ENCODE measurements at regions not wholly inside any gene's neighbourhood (a gene's known extent, or its start where the extent isn't known, plus 50 kb on each side); places are given as distances from the start of the nearest gene placed in this dataset.

DNA sequence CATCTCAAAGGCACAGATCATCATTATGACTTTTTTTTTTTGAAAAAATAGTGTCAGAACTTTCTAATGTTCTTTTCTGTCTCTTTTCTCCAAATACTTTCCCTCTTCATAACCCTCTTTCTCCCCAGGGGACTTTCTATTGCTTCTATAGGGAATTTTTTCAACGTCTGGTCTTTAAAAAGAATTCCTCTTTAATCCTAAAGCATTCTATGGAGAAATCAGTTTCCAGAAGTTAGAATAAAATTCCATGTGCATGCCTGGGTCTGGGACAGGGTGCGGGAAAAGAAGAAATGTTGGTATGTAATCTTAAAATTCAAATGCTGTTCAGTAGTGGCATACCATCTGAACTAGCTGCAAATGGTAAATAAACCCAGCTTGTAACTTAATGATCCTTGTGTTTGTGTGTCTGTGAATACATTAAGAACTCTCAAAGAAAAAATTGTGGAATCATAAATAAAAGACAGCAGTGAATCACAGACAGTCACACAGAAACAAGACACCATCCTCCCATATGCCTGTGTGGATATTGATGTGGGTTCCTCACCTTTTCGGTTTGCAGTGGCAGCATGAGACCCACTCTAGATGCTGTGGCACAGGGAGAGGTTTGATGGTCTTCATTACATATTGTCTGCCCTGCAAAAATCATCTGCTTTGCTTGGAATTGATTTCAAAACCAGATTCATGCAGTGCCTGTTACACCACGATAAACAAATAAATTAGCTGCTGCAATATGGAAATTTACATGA is 374.7 kb upstream of the NRP1 start:
- Histone ChIP-seq H3K4me3 (ENCODE audit: insufficient read length, low read depth) (no peak overlapping the region), H3K9ac (ENCODE audit: insufficient read length, low read depth) (no peak overlapping the region), H3K27me3 (ENCODE audit: insufficient read depth, insufficient read length) (no peaks in the 10 kb centered on the region), H3K36me3 (ENCODE audit: insufficient read depth, insufficient read length, low read length) (no peaks in the 10 kb centered on the region), H3K4me1 (ENCODE audit: insufficient read depth, insufficient read length) (no peaks in the 10 kb centered on the region), H3K9me3 (ENCODE audit: insufficient read depth, low read length) (no peaks in the 10 kb centered on the region)
- no peak for DNase-seq (ENCODE audit: low read depth, low spot score)
- TF ChIP-seq ZNF274 (IDR thresholded peaks at IDR 0.05; ENCODE audit: low read depth, low read length) (no peak), YY1 (IDR thresholded peaks at IDR 0.05; ENCODE audit: insufficient read depth, insufficient read length) (no peak), SUZ12 (IDR thresholded peaks at IDR 0.05; ENCODE audit: extremely low read depth, insufficient read depth, insufficient read length) (no peak)

DNA sequence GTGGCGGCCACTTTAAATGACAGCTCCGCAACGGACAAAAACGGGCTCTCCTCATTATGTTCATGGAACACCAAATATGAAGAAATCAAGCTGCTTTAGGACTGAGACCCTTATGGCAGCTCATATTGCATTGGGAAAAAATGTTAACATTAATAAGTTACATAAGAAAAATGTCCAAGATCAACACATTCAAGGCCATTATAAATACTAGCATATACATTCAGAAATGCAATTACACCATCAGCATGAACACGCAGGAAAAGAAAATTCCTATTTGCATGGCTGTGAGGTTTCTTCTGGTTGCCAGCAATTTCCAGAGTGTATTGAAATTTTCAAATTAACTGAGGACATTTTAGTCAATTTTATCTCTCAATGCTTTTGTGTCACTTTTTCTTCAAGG is 374.1 kb upstream of the NRP1 start:
- H3K4me3 ChIP-seq (ENCODE audit: insufficient read length, low read depth), result no peak overlapping the region
- no peak for DNase-seq (ENCODE audit: low read depth, low spot score)
- no peaks in the 10 kb centered on the region for H3K9me3 ChIP-seq (ENCODE audit: insufficient read depth, low read length)
- H3K36me3 ChIP-seq (ENCODE audit: insufficient read depth, insufficient read length, low read length), result no peaks in the 10 kb centered on the region
- no peaks in the 10 kb centered on the region for H3K4me1 ChIP-seq (ENCODE audit: insufficient read depth, insufficient read length)
- H3K9ac ChIP-seq (ENCODE audit: insufficient read length, low read depth), result no peak overlapping the region
- H3K27me3 ChIP-seq (ENCODE audit: insufficient read depth, insufficient read length), result no peaks in the 10 kb centered on the region
- TF ChIP-seq ZNF274 (IDR thresholded peaks at IDR 0.05; ENCODE audit: low read depth, low read length) (no peak), YY1 (IDR thresholded peaks at IDR 0.05; ENCODE audit: insufficient read depth, insufficient read length) (no peak), SUZ12 (IDR thresholded peaks at IDR 0.05; ENCODE audit: extremely low read depth, insufficient read depth, insufficient read length) (no peak)

DNA sequence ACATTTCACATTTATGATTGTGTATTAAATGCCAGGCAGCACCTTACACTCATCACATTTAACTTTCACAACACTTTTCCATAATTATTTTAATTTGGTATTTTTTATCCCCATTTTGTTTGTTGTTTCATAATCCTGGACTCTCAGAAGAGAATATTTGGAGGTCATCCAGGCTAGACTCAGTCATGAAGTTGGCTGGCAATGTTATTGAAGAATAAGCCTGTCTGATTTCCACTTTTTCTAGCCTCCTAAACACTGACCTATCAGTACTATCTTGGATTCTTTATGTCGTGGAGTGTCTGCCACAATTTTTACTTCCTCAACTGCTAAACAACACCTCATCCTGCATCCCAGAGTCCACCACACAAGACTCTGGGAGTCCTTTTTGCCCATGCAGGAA is 372.3 kb upstream of the NRP1 start:
- Histone ChIP-seq H3K4me3 (ENCODE audit: insufficient read length, low read depth) (no peak overlapping the region), H3K27me3 (ENCODE audit: insufficient read depth, insufficient read length) (no peaks in the 10 kb centered on the region), H3K9ac (ENCODE audit: insufficient read length, low read depth) (no peak overlapping the region), H3K9me3 (ENCODE audit: insufficient read depth, low read length) (no peaks in the 10 kb centered on the region), H3K36me3 (ENCODE audit: insufficient read depth, insufficient read length, low read length) (no peaks in the 10 kb centered on the region), H3K4me1 (ENCODE audit: insufficient read depth, insufficient read length) (no peaks in the 10 kb centered on the region)
- DNase-seq (ENCODE audit: low read depth, low spot score), result no peak
- no peak for TF ChIP-seq SUZ12 (IDR thresholded peaks at IDR 0.05; ENCODE audit: extremely low read depth, insufficient read depth, insufficient read length)
- TF ChIP-seq ZNF274 (IDR thresholded peaks at IDR 0.05; ENCODE audit: low read depth, low read length), result no peak
- TF ChIP-seq YY1 (IDR thresholded peaks at IDR 0.05; ENCODE audit: insufficient read depth, insufficient read length), result no peak

DNA sequence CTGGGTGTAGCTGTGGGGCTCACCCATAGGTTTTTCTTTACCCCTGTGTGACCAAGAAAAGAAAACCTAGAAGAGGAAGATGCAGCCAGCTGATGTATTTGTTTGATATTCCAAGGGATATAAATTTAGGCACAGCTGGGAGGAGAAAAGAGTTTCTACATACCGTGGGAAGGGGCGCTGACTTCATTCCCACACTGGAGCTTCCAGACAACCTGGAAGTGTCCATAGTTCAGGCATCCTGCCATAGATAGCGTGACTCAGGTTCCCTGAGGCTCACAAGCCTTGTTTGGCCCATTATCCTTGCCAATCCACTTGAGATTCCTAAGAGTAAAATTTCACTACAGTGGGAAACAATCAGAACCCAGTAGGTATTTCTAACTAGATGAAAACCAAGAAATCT is 371.7 kb upstream of the NRP1 start:
- no peaks in the 10 kb centered on the region for H3K4me1 ChIP-seq (ENCODE audit: insufficient read depth, insufficient read length)
- no peak for DNase-seq (ENCODE audit: low read depth, low spot score)
- H3K36me3 ChIP-seq (ENCODE audit: insufficient read depth, insufficient read length, low read length), result no peaks in the 10 kb centered on the region
- TF ChIP-seq YY1 (IDR thresholded peaks at IDR 0.05; ENCODE audit: insufficient read depth, insufficient read length) (no peak), SUZ12 (IDR thresholded peaks at IDR 0.05; ENCODE audit: extremely low read depth, insufficient read depth, insufficient read length) (no peak), ZNF274 (IDR thresholded peaks at IDR 0.05; ENCODE audit: low read depth, low read length) (no peak)
- H3K4me3 ChIP-seq (ENCODE audit: insufficient read length, low read depth), result no peak overlapping the region
- H3K27me3 ChIP-seq (ENCODE audit: insufficient read depth, insufficient read length), result no peaks in the 10 kb centered on the region
- no peaks in the 10 kb centered on the region for H3K9me3 ChIP-seq (ENCODE audit: insufficient read depth, low read length)
- no peak overlapping the region for H3K9ac ChIP-seq (ENCODE audit: insufficient read length, low read depth)

DNA sequence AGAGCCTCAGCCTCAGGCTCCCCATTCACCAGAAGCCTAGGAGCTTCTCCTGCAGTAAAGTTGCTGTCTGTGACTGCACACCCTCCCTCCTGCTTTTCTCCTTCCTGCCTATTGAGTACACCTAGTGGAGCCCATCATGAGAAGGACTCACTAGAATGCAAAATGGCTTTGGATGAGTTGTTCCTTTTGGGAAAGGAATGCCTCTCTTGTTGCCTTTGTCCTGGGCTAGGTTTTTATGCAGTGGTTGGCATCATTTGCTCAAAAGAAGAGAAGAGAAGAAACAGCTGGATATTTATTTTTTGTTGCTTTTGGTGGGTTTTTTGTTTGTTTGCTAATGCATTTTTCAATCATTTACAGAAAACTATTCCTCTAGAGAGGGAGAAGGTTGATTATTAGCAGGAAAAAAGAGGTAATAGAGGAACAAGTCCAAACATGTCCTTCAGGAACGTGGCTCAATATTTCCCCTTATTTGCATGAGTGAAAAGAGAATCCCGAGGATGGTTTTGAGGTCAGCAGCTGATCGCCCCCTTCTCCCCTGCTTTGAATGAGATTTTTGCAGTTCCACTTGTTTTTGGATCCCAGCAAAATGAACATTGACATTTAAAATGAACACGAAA is 369.9 kb upstream of the NRP1 start:
- Histone ChIP-seq H3K4me1 (ENCODE audit: insufficient read depth, insufficient read length) (no peaks in the 10 kb centered on the region), H3K9me3 (ENCODE audit: insufficient read depth, low read length) (no peaks in the 10 kb centered on the region), H3K4me3 (ENCODE audit: insufficient read length, low read depth) (no peak overlapping the region), H3K9ac (ENCODE audit: insufficient read length, low read depth) (no peak overlapping the region), H3K36me3 (ENCODE audit: insufficient read depth, insufficient read length, low read length) (no peaks in the 10 kb centered on the region), H3K27me3 (ENCODE audit: insufficient read depth, insufficient read length) (no peaks in the 10 kb centered on the region)
- no peak for DNase-seq (ENCODE audit: low read depth, low spot score)
- TF ChIP-seq SUZ12 (IDR thresholded peaks at IDR 0.05; ENCODE audit: extremely low read depth, insufficient read depth, insufficient read length) (no peak), YY1 (IDR thresholded peaks at IDR 0.05; ENCODE audit: insufficient read depth, insufficient read length) (no peak), ZNF274 (IDR thresholded peaks at IDR 0.05; ENCODE audit: low read depth, low read length) (no peak)

DNA sequence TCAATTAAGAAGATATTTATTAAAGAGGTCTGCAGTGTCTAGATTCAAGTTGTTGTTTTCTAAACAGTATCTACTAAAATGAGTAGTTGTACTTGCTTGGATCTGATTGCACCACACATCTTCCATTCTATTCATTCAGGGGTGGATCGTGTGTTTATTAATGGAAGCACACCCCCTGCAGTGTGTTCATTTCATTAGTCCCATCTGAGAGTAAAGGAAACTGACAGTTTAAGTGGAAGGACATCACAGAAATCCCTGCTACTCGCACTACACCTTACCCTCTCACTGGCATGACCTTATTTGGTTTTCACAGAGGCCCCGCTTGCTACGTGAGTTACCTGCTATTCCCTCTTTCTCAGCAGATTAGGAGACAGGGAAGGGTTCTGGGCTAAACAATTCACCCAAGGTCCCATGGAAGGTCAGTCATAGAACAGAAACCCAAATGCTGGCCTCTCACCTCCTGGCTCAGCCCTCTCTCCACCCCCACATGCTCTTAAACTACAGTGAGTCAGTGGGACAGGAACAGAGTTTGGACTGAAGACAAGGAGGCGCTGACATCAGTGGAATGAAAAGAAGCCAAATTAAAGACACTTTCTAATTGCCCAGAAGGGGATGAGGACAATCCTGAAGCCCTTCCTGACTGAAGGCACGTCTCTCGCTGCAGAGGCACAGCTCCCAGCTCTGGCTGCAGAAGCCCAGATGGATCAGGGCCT is 369.2 kb upstream of the NRP1 start:
- no peaks in the 10 kb centered on the region for H3K36me3 ChIP-seq (ENCODE audit: insufficient read depth, insufficient read length, low read length)
- no peak for TF ChIP-seq ZNF274 (IDR thresholded peaks at IDR 0.05; ENCODE audit: low read depth, low read length)
- no peak for TF ChIP-seq SUZ12 (IDR thresholded peaks at IDR 0.05; ENCODE audit: extremely low read depth, insufficient read depth, insufficient read length)
- H3K27me3 ChIP-seq (ENCODE audit: insufficient read depth, insufficient read length), result no peaks in the 10 kb centered on the region
- no peaks in the 10 kb centered on the region for H3K9me3 ChIP-seq (ENCODE audit: insufficient read depth, low read length)
- H3K4me3 ChIP-seq (ENCODE audit: insufficient read length, low read depth), result no peak overlapping the region
- no peak overlapping the region for H3K9ac ChIP-seq (ENCODE audit: insufficient read length, low read depth)
- no peak for DNase-seq (ENCODE audit: low read depth, low spot score)
- H3K4me1 ChIP-seq (ENCODE audit: insufficient read depth, insufficient read length), result no peaks in the 10 kb centered on the region

DNA sequence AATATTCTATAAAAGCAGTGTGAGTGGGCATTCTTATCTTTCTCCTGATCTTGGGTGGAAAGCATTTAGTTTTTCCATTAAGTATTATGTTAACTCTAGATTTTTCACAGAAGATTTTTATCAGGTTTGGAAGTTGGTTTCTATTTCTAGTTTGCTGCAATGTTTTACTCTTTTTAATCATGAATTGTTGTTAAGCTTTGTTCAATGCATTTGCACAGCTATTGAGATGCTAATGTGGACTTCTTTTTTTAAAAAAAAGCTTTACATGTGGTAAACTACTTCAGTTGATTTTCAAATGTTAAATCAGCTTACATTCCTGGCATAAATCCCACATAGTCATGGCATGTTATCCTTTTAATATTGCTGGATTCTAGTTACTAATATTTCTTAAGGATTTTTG is 363.6 kb upstream of the NRP1 start:
- DNase-seq (ENCODE audit: low read depth, low spot score), result no peak

More for the DNA sequence above, 363.6 kb upstream of the NRP1 start:
- Histone ChIP-seq H3K9me3 (ENCODE audit: insufficient read depth, low read length) (no peaks in the 10 kb centered on the region; the same call in 1 of the 2 replicates), H3K27me3 (ENCODE audit: insufficient read depth, insufficient read length) (no peaks in the 10 kb centered on the region), H3K36me3 (ENCODE audit: insufficient read depth, insufficient read length, low read length) (no peaks in the 10 kb centered on the region), H3K9ac (ENCODE audit: insufficient read length, low read depth) (no peak overlapping the region), H3K4me3 (ENCODE audit: insufficient read length, low read depth) (no peak overlapping the region), H3K4me1 (ENCODE audit: insufficient read depth, insufficient read length) (no peaks in the 10 kb centered on the region)
- TF ChIP-seq SUZ12 (IDR thresholded peaks at IDR 0.05; ENCODE audit: extremely low read depth, insufficient read depth, insufficient read length) (no peak), ZNF274 (IDR thresholded peaks at IDR 0.05; ENCODE audit: low read depth, low read length) (no peak), YY1 (IDR thresholded peaks at IDR 0.05; ENCODE audit: insufficient read depth, insufficient read length) (no peak)

Data from NT2/D1 (cell line).